ENCODE measurements at regions not wholly inside any gene's neighbourhood (a gene's known extent, or its start where the extent isn't known, plus 50 kb on each side); places are given as distances from the start of the nearest gene placed in this dataset.

- in situ Hi-C loops (cut with MboI) (no loop called here), intact Hi-C loops (cut with micrococcal nuclease) (no loop called here)
- Histone ChIP-seq H4K20me1 (replicated peaks; ENCODE audit: control insufficient read depth, insufficient read depth, low read length) (no peaks in the 10 kb centered on the region), H3K4me1 (replicated peaks in 1 of 2; ENCODE audit: control insufficient read depth in 2 of 2, insufficient read depth in 2 of 2, low read length in 2 of 2) (no peaks in the 10 kb centered on the region), H3K9ac (ENCODE audit: insufficient read depth in 1 of 2, low read depth in 2 of 2, low read length in 2 of 2) (no peak overlapping the region), H3K4me3 (no peak overlapping the region), H3K27ac (ENCODE audit: extremely low read depth, low read depth, low read length) (no peak overlapping the region), H3K4me2 (ENCODE audit: insufficient read depth, low read length) (no peak overlapping the region), H2AFZ (ENCODE audit: low read depth, low read length) (no peak overlapping the region), H3K79me2 (ENCODE audit: control insufficient read depth, insufficient read depth, low read length) (no peaks in the 10 kb centered on the region), H3K27me3 (ENCODE audit: control insufficient read depth in 2 of 2, insufficient read depth in 2 of 2, low read length in 2 of 2) (no peaks in the 10 kb centered on the region), H3K9me3 (replicated peaks; ENCODE audit: control insufficient read depth, insufficient read depth, low read depth, low read length) (no peaks in the 10 kb centered on the region), H3K36me3 (ENCODE audit: control insufficient read depth, insufficient read depth, low read length) (no peaks in the 10 kb centered on the region), H3K9me1 (ENCODE audit: control insufficient read depth, insufficient read depth, low read length) (no peaks in the 10 kb centered on the region)
- no peak for ATAC-seq
- 0% methylated on average over 1 of the region's 1 CpG for WGBS (ENCODE audit: insufficient coverage, low coverage, missing lambda C conversion rate)
- DNase-seq (ENCODE audit: extremely low read depth in 1 of 4, low spot score in 3 of 4), result no peak
- ChIA-PET CTCF (ENCODE audit: low intra/inter-chr PET ratio) (no interaction called here), POLR2A (no interaction called here)
- BruUV-seq (replicated peaks), result no TSS peak
- TF ChIP-seq TRIM28 (IDR thresholded peaks at IDR 0.05), result no peak
- TF ChIP-seq HNRNPL (IDR thresholded peaks at IDR 0.05; ENCODE audit: low read depth, low read length), result no peak
- no peak for TF ChIP-seq SFPQ (IDR thresholded peaks at IDR 0.05; ENCODE audit: low read depth, low read length)
- no peak for TF ChIP-seq ZNF134 (CRISPR knock-in tag; conservative IDR thresholded peaks at IDR 0.05)
- no peak for TF ChIP-seq ZFX (CRISPR knock-in tag; IDR thresholded peaks at IDR 0.05)
- TF ChIP-seq MXI1 (IDR thresholded peaks at IDR 0.05; ENCODE audit: low read depth, low read length), result no peak
- TF ChIP-seq HCFC1 (IDR thresholded peaks at IDR 0.05; ENCODE audit: low read depth, low read length), result no peak
- TF ChIP-seq ZNF384 (IDR thresholded peaks at IDR 0.05; ENCODE audit: low read depth, low read length), result no peak
- no peak for TF ChIP-seq TAF1 (IDR thresholded peaks at IDR 0.05; ENCODE audit: control insufficient read depth, extremely low read depth, insufficient read depth, low read length, severe bottlenecking)
- no peak for TF ChIP-seq PATZ1 (CRISPR knock-in tag; IDR thresholded peaks at IDR 0.05; ENCODE audit: borderline replicate concordance)
- TF ChIP-seq ELF1 (tag; IDR thresholded peaks at IDR 0.05), result no peak
- no peak for TF ChIP-seq E2F1 (CRISPR knock-in tag; IDR thresholded peaks at IDR 0.05)
- TF ChIP-seq EHMT2 (IDR thresholded peaks at IDR 0.05), result no peak
- TF ChIP-seq ZNF699 (CRISPR knock-in tag; IDR thresholded peaks at IDR 0.05; ENCODE audit: insufficient replicate concordance), result no peak
- no peak for TF ChIP-seq STAT5A (IDR thresholded peaks at IDR 0.05; ENCODE audit: borderline replicate concordance, low read length)
- no peak for TF ChIP-seq MYNN (IDR thresholded peaks at IDR 0.05)
- no peak for TF ChIP-seq MYNN (CRISPR knock-in tag; IDR thresholded peaks at IDR 0.05)
- FAIRE-seq, result no peak
These were observed 82.0 kb downstream of the NAP1L3 start for GRCh38 chrX:93591398-93591797.
